ENCODE measurements at regions not wholly inside any gene's neighbourhood (a gene's known extent, or its start where the extent isn't known, plus 50 kb on each side); places are given as distances from the start of the nearest gene placed in this dataset.

DNA sequence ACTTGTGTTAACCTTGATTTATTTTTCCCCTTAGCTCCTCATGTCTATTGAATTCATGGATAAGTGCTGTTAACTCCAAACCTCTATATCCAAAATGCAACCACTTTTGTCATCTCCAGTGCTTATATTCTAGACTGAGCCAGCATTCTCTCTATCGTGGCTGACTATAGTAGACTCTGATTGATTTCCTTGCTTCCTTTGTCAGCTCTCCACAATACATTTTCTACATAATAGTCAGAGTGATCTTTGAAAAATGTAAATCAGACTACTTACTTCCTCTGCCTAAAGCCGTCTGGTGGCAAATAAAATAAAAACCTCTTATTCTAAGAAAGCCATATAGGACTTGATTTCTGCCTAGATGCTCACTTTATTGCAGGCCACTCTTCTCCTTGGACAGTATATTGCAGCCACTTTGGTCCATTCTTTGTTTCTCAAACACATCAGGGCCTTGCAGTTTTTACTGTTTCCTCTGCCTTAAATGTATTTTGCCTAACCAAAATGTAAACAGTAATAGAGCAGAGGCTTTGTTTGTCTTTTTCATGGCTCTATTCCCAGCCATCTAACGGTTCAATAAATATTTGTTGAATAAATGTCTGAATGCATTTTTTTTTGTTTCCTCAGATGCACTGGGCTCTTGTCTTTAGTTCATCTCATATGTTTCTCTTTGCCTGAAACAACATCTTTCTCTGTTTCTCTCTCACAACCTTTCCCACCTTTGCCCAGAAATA is 243.6 kb upstream of the CSNK1A1L start:
- BruUV-seq (replicated peaks) = no TSS peak
- in situ Hi-C loops (cut with HindIII; ENCODE audit: extremely low pct_ligation_motif_present, low pct_unique_long_range_greater_than_20kb) = no loop called here
- Histone ChIP-seq H3K4me1 (ENCODE audit: insufficient read depth, low read length) (no peaks in the 10 kb centered on the region), H2AFZ (ENCODE audit: low read length) (no peak overlapping the region), H3K4me2 (ENCODE audit: low read depth, low read length) (no peak overlapping the region), H3K27ac (ENCODE audit: extremely low read length, insufficient read depth, low read length) (no peak overlapping the region), H3K79me2 (ENCODE audit: insufficient read depth, low read length) (no peaks in the 10 kb centered on the region), H3K9me3 (ENCODE audit: low read length) (no peaks in the 10 kb centered on the region), H3K27me3 (ENCODE audit: control insufficient read depth in 1 of 2, insufficient read depth in 2 of 2, low read length in 2 of 2) (no peaks in the 10 kb centered on the region), H3K36me3 (replicated peaks in 1 of 2; ENCODE audit: control insufficient read depth in 1 of 2, insufficient read depth in 2 of 2, low read length in 2 of 2) (no peaks in the 10 kb centered on the region), H4K20me1 (ENCODE audit: insufficient read depth, low read length) (no peaks in the 10 kb centered on the region), H3K4me3 (replicated peaks in 1 of 3; ENCODE audit: insufficient read depth in 1 of 3, low read depth in 2 of 3, low read length in 3 of 3) (no peak overlapping the region), H3K9ac (ENCODE audit: insufficient read depth, low read depth, low read length) (no peak overlapping the region)
- DNase-seq (ENCODE audit: low spot score) (no peak), ATAC-seq (no peak), FAIRE-seq (no peak)
- intact Hi-C loops (cut with micrococcal nuclease; ENCODE audit: unreplicated experiment) = no loop called here
- WGBS (ENCODE audit: low lambda C conversion rate) = 0% methylated on average over 3 of the region's 3 CpGs
- POLR2A ChIA-PET = no interaction called here
- CTCF ChIA-PET (ENCODE audit: low intra/inter-chr PET ratio, low total read pairs) = interaction anchor here (0.6 kb wide), 1 partner anchor 1360 kb away, joined by 3 read pairs; no protein-coding TSS in a partner anchor
- TF ChIP-seq ISL2 (CRISPR knock-in tag; IDR thresholded peaks at IDR 0.05) = no peak
- TF ChIP-seq ZNF142 (CRISPR knock-in tag; IDR thresholded peaks at IDR 0.05) = no peak
- TF ChIP-seq, protein P1, sequence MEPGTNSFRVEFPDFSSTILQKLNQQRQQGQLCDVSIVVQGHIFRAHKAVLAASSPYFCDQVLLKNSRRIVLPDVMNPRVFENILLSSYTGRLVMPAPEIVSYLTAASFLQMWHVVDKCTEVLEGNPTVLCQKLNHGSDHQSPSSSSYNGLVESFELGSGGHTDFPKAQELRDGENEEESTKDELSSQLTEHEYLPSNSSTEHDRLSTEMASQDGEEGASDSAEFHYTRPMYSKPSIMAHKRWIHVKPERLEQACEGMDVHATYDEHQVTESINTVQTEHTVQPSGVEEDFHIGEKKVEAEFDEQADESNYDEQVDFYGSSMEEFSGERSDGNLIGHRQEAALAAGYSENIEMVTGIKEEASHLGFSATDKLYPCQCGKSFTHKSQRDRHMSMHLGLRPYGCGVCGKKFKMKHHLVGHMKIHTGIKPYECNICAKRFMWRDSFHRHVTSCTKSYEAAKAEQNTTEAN (CRISPR knock-in tag; conservative IDR thresholded peaks at IDR 0.05) = no peak
- TF ChIP-seq ZNF713 (CRISPR knock-in tag; IDR thresholded peaks at IDR 0.05) = no peak
- TF ChIP-seq TBX3 (IDR thresholded peaks at IDR 0.05; ENCODE audit: borderline replicate concordance) = no peak
- TF ChIP-seq SKIL (CRISPR knock-in tag; IDR thresholded peaks at IDR 0.05; ENCODE audit: borderline replicate concordance) = no peak
- TF ChIP-seq ZEB1 (IDR thresholded peaks at IDR 0.05; ENCODE audit: insufficient replicate concordance, low read depth) = no peak
- TF ChIP-seq, protein P2, sequence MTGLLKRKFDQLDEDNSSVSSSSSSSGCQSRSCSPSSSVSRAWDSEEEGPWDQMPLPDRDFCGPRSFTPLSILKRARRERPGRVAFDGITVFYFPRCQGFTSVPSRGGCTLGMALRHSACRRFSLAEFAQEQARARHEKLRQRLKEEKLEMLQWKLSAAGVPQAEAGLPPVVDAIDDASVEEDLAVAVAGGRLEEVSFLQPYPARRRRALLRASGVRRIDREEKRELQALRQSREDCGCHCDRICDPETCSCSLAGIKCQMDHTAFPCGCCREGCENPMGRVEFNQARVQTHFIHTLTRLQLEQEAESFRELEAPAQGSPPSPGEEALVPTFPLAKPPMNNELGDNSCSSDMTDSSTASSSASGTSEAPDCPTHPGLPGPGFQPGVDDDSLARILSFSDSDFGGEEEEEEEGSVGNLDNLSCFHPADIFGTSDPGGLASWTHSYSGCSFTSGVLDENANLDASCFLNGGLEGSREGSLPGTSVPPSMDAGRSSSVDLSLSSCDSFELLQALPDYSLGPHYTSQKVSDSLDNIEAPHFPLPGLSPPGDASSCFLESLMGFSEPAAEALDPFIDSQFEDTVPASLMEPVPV (CRISPR knock-in tag; IDR thresholded peaks at IDR 0.05) = no peak
- TF ChIP-seq MTF2 (CRISPR knock-in tag; IDR thresholded peaks at IDR 0.05; ENCODE audit: borderline replicate concordance) = no peak
- no peak for TF ChIP-seq SRSF1 (optimal IDR thresholded peaks at IDR 0.05; ENCODE audit: low read depth, low read length)
- TF ChIP-seq ZNF703 (CRISPR knock-in tag; IDR thresholded peaks at IDR 0.05; ENCODE audit: borderline replicate concordance) = no peak
- TF ChIP-seq RARA (CRISPR knock-in tag; IDR thresholded peaks at IDR 0.05) = no peak
- no peak for TF ChIP-seq CREM (IDR thresholded peaks at IDR 0.05)
- no peak for TF ChIP-seq CREM (CRISPR knock-in tag; IDR thresholded peaks at IDR 0.05)

Data from HepG2 (cell line).